ENCODE measurements at regions not wholly inside any gene's neighbourhood (a gene's known extent, or its start where the extent isn't known, plus 50 kb on each side); places are given as distances from the start of the nearest gene placed in this dataset.

DNA sequence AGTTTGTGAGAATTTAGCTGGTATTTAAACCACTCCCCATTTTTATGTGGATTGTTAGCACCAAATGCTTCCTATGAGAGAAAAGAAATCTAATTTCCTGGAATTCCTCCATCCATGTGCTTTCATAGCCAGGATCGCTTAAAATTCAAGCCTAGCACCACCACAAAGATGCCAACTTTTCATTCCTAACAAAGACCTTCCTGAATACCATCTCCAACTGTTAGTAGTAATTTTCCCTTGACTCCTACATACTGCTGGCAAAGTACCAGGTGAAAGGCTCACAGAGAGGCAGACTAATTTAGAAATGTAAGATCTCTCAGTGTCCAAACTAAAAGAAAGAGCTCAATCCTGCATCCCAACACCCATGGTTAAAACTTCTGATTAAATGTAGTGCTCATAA lies 386.3 kb downstream of the KCTD12 start:
- Histone ChIP-seq H3K4me1 (ENCODE audit: control insufficient read depth, extremely low read depth, insufficient read depth, low read length) (peaks cover 2% of the 10 kb centered on the region), H3K9me1 (replicated peaks; ENCODE audit: control insufficient read depth, extremely low read depth, insufficient read depth, low read length) (no peaks in the 10 kb centered on the region), H3K9me3 (replicated peaks; ENCODE audit: control insufficient read depth, insufficient read depth, low read length) (no peaks in the 10 kb centered on the region), H3K36me3 (ENCODE audit: control insufficient read depth in 2 of 2, extremely low read depth in 1 of 2, insufficient read depth in 2 of 2, low read length in 2 of 2) (no peaks in the 10 kb centered on the region), H3K4me2 (ENCODE audit: insufficient read depth, low read length) (no peak overlapping the region), H3K27ac (ENCODE audit: insufficient read depth, low read depth, low read length) (no peak overlapping the region), H3K27me3 (ENCODE audit: control insufficient read depth in 2 of 2, insufficient read depth in 2 of 2, low read length in 2 of 2) (no peaks in the 10 kb centered on the region), H3K4me3 (replicated peaks in 1 of 3; ENCODE audit: insufficient read depth in 1 of 3, low read depth in 1 of 3, low read length in 3 of 3) (no peak overlapping the region), H4K20me1 (replicated peaks; ENCODE audit: control insufficient read depth, extremely low read depth, insufficient read depth, low read length) (no peaks in the 10 kb centered on the region), H3K79me2 (ENCODE audit: control insufficient read depth, insufficient read depth, low read length) (no peaks in the 10 kb centered on the region), H2AFZ (ENCODE audit: low read depth, low read length) (no peak overlapping the region), H3K9ac (replicated peaks; ENCODE audit: extremely low read depth, insufficient read depth, low read length) (no peak overlapping the region)
- TF ChIP-seq FOS (IDR thresholded peaks at IDR 0.05; ENCODE audit: borderline replicate concordance, insufficient read depth, low read length) (no peak), JUN (IDR thresholded peaks at IDR 0.05; ENCODE audit: borderline replicate concordance, insufficient read depth, insufficient read length, low read depth) (no peak), POLR2AphosphoS5 (IDR thresholded peaks at IDR 0.05; ENCODE audit: insufficient read depth, low read depth, low read length) (no peak), GATA2 (IDR thresholded peaks at IDR 0.05; ENCODE audit: insufficient read depth, insufficient read length, low read depth, low read length) (no peak), POLR2A (IDR thresholded peaks at IDR 0.05; ENCODE audit: low read depth, low read length) (no peak), EZH2 (IDR thresholded peaks at IDR 0.05; ENCODE audit: borderline replicate concordance, low read depth, low read length, severe bottlenecking) (no peak), MYC (IDR thresholded peaks at IDR 0.05; ENCODE audit: low read depth, low read length) (no peak)
- TF ChIP-seq, protein P1, sequence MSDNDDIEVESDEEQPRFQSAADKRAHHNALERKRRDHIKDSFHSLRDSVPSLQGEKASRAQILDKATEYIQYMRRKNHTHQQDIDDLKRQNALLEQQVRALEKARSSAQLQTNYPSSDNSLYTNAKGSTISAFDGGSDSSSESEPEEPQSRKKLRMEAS (IDR thresholded peaks at IDR 0.05; ENCODE audit: insufficient read depth, insufficient read length): no peak
- TF ChIP-seq, protein P2, sequence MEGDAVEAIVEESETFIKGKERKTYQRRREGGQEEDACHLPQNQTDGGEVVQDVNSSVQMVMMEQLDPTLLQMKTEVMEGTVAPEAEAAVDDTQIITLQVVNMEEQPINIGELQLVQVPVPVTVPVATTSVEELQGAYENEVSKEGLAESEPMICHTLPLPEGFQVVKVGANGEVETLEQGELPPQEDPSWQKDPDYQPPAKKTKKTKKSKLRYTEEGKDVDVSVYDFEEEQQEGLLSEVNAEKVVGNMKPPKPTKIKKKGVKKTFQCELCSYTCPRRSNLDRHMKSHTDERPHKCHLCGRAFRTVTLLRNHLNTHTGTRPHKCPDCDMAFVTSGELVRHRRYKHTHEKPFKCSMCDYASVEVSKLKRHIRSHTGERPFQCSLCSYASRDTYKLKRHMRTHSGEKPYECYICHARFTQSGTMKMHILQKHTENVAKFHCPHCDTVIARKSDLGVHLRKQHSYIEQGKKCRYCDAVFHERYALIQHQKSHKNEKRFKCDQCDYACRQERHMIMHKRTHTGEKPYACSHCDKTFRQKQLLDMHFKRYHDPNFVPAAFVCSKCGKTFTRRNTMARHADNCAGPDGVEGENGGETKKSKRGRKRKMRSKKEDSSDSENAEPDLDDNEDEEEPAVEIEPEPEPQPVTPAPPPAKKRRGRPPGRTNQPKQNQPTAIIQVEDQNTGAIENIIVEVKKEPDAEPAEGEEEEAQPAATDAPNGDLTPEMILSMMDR (IDR thresholded peaks at IDR 0.05; ENCODE audit: extremely low read depth in 1 of 2, insufficient read depth in 1 of 2, low read depth in 1 of 2, low read length in 2 of 2): no peak
- intact Hi-C loops (cut with micrococcal nuclease) (no loop called here), dilution Hi-C loops (cut with MboI; ENCODE audit: extremely low pct_ligation_motif_present, low sequenced_read_pairs) (no loop called here)
- ChIA-PET CTCF (interaction anchor here (1.6 kb wide), 1 partner anchor 11 kb away, joined by 4 read pairs; no protein-coding TSS in a partner anchor), POLR2A (interaction anchor here (0.5 kb wide), 1 partner anchor 387 kb away, joined by 3 read pairs; no protein-coding TSS in a partner anchor)
- DNase-seq (ENCODE audit: low read depth, low spot score) (no peak), FAIRE-seq (no peak)
- no TSS peak for BruUV-seq (replicated peaks)

Data from endothelial cell of umbilical vein (primary cell).